Small intestine (tissue), 7 donors: ENCODE measurements at regions not wholly inside any gene's neighbourhood (a gene's known extent, or its start where the extent isn't known, plus 50 kb on each side); places are given as distances from the start of the nearest gene placed in this dataset.
A peak's percentile ranks its signal among the peaks of the same experiment; 100 is the strongest.

ENCODE experiments used
- DNase-seq, 2 donors: peaks; one replicate each; pipeline versions ENCODE4 v3.0.0 to v3.0.0-alpha.2; 2013
- FAIRE-seq: peaks from 2 replicates; lab custom pipeline; 2012; peaks lifted over from hg19 to GRCh38; lab: Jason Lieb, UNC
- H3K27ac ChIP-seq, 3 donors: one replicate each; pipeline ENCODE4 v1.5.1; 2013; ENCODE audit warnings: low read length in 2 of 3, mild to moderate bottlenecking in 2 of 3, control low read depth in 1 of 3, inconsistent platforms in 1 of 3, low read depth in 1 of 3, moderate library complexity in 1 of 3
- H3K27me3 ChIP-seq, 3 donors: one replicate each; pipeline ENCODE4 v1.6.1; 2013; ENCODE audit warnings: low read length in 3 of 3, inconsistent platforms in 1 of 3; ENCODE audit not compliant: control insufficient read depth in 3 of 3, insufficient read depth in 3 of 3
- H3K36me3 ChIP-seq, 3 donors: one replicate each; pipeline ENCODE4 v1.6.1; 2013; ENCODE audit warnings: low read length in 3 of 3, inconsistent platforms in 1 of 3, low read depth in 1 of 3, mild to moderate bottlenecking in 1 of 3, moderate library complexity in 1 of 3; ENCODE audit not compliant: control insufficient read depth in 3 of 3, insufficient read depth in 2 of 3
- H3K4me1 ChIP-seq, 3 donors: one replicate each; pipeline ENCODE4 v1.6.1; 2013; ENCODE audit warnings: low read length in 2 of 3, inconsistent platforms in 1 of 3, low read depth in 1 of 3, mild to moderate bottlenecking in 1 of 3, moderate library complexity in 1 of 3; ENCODE audit not compliant: control insufficient read depth in 3 of 3, insufficient read depth in 2 of 3
- H3K4me3 ChIP-seq, 3 donors: one replicate each; pipeline ENCODE4 v1.5.1; 2013; ENCODE audit warnings: low read length in 3 of 3, control low read depth in 1 of 3, inconsistent platforms in 1 of 3, low read depth in 1 of 3, mild to moderate bottlenecking in 1 of 3, moderate library complexity in 1 of 3
- H3K9me3 ChIP-seq, 2 donors: one replicate each; pipeline ENCODE4 v1.6.1; 2013; ENCODE audit warnings: low read depth in 1 of 2, low read length in 1 of 2; ENCODE audit not compliant: control insufficient read depth in 2 of 2, insufficient read depth in 1 of 2
- WGBS, 3 donors: extraction: QIAGEN DNeasy Blood & Tissue Kit; methylation state at CpG; one replicate each; pipeline ENCODE4 v1.1.7; 2013; 5-methylcytosine and 5-hydroxymethylcytosine counted together
- donor health status: healthy with polysubstance abuse.
- donor health status: control.
- donor health status: control.
- donor health status: Bipolar disorder and iron deficiency.
- donor health status: healthy.

- no peak overlapping the region for H3K27ac ChIP-seq
- DNase-seq (no peak), FAIRE-seq (no peak)
- peaks cover 0 to 7% (median 0%) of the 10 kb centered on the region in 3 donors for H3K4me1 ChIP-seq
- peak overlapping the region in 1 of 3 donors; percentile 35 for H3K4me3 ChIP-seq
- H3K9me3 ChIP-seq: no peaks in the 10 kb centered on the region
- peaks cover 0 to 20% (median 12%) of the 10 kb centered on the region in 3 donors for H3K27me3 ChIP-seq
- WGBS, 3 donors: 5 to 7% (median 7%) methylated on average over 9 to 23 of the region's 23 CpGs
- H3K36me3 ChIP-seq: no peaks in the 10 kb centered on the region
Observed at GRCh38 chr1:10888291-10888690, 91.8 kb upstream of the CASZ1 start.

DNA sequence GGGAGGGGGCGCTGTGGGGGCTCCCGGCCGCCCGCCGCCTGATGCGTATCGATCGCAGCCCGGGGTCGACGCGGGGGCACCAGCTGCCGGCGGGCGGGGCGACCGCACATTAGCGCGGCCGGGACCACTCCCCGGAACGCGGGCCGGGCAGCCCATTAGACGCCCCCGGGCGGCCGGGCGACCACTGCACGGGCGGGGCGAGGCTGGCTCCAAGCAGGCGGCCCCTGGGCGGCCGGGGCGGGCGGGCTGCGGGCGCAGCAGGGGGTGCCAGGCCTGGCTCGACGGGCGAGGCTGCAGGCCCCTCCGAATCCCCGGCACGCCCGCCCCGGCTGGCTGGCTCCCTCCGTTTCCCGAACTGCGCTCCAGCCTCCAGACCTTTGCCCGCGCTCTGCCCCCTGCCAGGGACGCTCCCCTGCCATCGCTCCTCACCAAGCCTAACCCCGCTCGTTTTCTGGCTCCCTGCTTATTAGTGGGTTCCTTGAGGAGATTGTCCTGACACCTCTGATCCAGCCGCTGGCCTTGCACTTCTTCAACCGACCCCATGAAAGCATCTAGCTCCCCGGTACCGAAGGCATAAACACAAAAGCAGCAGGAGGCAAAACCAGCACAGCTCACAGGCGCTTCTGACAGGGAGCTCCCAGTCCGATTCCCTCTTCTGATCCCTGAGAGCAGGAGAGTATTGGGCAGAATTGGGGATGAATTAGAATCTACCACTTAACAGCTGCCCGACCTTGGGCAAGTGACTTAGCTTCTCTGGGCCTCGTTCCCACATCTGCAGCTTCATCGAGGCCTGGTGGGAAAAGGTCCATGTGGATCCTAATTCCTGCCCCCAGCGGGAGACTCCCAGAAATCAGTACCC lies 92.6 kb upstream of the CASZ1 start:
- H3K4me3 ChIP-seq: peak overlapping the region in 1 of 3 donors; percentile 35
- no peak for FAIRE-seq
- WGBS, 3 donors: 18 to 37% (median 23%) methylated on average over 20 to 66 of the region's 66 CpGs

GRCh38 chr1:10889650-10890353 lies 93.4 kb upstream of the CASZ1 start:
- no peak for FAIRE-seq
- no peak overlapping the region for H3K4me3 ChIP-seq
- no peaks in the 10 kb centered on the region for H3K36me3 ChIP-seq
- no peaks in the 10 kb centered on the region for H3K9me3 ChIP-seq
- H3K27me3 ChIP-seq: peaks cover 0 to 20% (median 12%) of the 10 kb centered on the region in 3 donors
- no peak for DNase-seq
- no peak overlapping the region for H3K27ac ChIP-seq
- 65 to 81% (median 76%) methylated on average over 18 to 20 of the region's 20 CpGs for WGBS, 3 donors
- H3K4me1 ChIP-seq: peaks cover 0 to 7% (median 0%) of the 10 kb centered on the region in 3 donors

More for the DNA sequence above, 92.6 kb upstream of the CASZ1 start:
- no peaks in the 10 kb centered on the region for H3K9me3 ChIP-seq
- H3K4me1 ChIP-seq: peaks cover 0 to 7% (median 0%) of the 10 kb centered on the region in 3 donors
- H3K36me3 ChIP-seq: no peaks in the 10 kb centered on the region
- H3K27ac ChIP-seq: no peak overlapping the region
- peak in 1 of 2 donors; percentile 45 for DNase-seq
- H3K27me3 ChIP-seq: peaks cover 0 to 20% (median 12%) of the 10 kb centered on the region in 3 donors

DNA sequence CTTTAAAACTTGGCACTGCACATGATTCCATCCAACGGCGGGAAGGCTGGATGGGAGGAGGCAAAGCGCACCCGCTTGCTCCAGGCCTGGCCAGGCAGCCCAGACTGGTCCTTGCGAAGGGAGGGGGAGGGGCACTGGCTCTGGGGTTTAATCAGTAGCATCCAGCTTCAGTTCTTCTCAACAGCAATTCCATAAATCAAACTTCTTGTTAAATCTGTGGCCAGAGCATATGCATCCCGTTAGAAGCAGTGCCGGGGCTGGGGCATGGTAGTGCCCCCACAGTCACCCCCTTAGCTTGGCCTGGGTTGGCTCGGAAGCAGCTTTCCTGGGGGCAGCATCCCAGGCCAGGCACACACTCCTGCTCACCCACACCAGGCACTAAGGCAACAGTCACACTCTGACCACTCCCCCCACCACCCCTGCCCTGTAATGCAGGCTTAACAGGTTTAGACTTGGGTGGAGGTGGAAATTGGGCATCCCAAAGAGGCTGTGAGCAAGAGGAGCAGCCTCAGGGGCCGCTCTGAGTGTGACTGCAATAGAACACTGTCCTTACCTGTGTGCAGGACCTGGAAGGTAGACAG lies 94.1 kb upstream of the CASZ1 start:
- H3K4me3 ChIP-seq: no peak overlapping the region
- H3K27me3 ChIP-seq: peaks cover 0 to 20% (median 12%) of the 10 kb centered on the region in 3 donors
- no peaks in the 10 kb centered on the region for H3K9me3 ChIP-seq
- FAIRE-seq (no peak), DNase-seq (no peak)
- WGBS, 3 donors: 47 to 70% (median 67%) methylated on average over 9 of the region's 9 CpGs
- no peak overlapping the region for H3K27ac ChIP-seq
- H3K36me3 ChIP-seq: no peaks in the 10 kb centered on the region
- peaks cover 0 to 7% (median 0%) of the 10 kb centered on the region in 3 donors for H3K4me1 ChIP-seq

DNA sequence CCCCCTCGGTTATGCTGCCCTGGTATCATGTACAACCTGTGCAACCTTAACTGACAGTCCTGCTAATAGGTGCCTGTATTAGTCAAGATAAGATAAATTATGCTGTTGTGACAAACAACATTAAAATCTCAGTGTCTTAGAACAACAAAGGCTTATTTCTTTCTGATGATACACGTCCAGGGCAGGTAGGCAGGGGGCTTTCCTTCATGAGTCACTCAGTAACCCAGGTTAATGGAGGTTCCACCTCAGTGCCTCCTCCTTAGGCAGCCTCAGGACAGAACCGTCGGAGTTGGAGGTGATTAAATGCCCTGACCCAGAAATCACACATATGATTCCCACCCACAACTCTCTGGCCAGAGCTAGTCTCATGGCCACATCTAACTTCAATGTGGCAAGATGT lies 94.6 kb upstream of the CASZ1 start:
- H3K9me3 ChIP-seq: no peaks in the 10 kb centered on the region
- DNase-seq (no peak), FAIRE-seq (no peak)
- 17 to 54% (median 29%) methylated on average over 4 of the region's 4 CpGs for WGBS, 3 donors
- H3K36me3 ChIP-seq: no peaks in the 10 kb centered on the region
- peaks cover 0 to 20% (median 12%) of the 10 kb centered on the region in 3 donors for H3K27me3 ChIP-seq
- peaks cover 0 to 7% (median 0%) of the 10 kb centered on the region in 3 donors for H3K4me1 ChIP-seq
- H3K4me3 ChIP-seq: no peak overlapping the region
- H3K27ac ChIP-seq: no peak overlapping the region

DNA sequence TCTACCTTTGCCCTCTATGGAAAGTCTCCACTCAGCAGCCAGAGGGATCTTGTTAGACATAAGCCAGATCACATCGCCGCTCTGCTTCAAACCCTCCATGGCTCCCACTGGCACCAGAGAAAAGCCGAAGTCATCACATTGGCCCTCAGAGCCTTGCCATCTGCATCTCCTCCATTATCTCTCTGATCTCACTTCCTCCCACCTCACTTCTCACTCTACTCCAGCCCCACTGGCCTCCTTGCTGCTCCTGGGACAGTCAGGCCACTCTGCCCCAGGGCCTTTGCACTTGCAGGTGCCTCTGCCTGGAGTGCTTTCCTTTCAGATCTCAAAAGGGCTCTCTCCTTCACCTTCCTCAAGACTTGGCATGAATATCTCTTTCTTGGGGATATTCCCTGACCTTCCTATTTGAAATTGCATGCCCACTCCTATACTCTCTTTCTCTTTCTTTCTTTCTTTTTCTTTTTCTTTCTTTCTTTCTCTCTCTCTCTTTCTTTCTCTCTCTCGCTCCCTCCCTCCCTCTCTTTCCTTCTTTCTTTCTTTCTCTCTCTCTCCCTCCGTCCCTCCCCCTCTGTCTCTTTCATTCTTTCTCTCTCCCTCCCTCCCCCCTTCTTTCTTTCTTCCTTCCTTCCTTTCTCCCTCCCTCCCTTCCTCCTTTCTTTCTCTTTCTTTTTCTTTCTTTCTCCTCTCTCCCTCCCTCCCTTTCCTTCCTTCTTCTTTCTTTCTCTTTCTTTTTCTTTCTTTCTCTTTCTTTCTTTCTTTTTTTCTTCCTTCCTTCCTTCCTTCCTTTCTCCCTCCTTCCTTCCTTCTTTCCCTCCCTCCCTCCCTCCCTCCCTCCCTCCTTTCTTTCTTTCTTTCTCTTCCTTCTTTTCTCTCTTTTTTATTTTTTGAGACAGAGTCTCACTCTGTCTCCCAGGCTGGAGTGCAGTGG lies 96.0 kb upstream of the CASZ1 start:
- Histone ChIP-seq H3K36me3 (no peaks in the 10 kb centered on the region), H3K9me3 (no peaks in the 10 kb centered on the region), H3K4me1 (peaks cover 0 to 7% (median 0%) of the 10 kb centered on the region in 3 donors), H3K4me3 (no peak overlapping the region), H3K27me3 (peaks cover 0 to 16% (median 12%) of the 10 kb centered on the region in 3 donors), H3K27ac (no peak overlapping the region)
- 87 to 95% (median 92%) methylated on average over 5 of the region's 5 CpGs for WGBS, 3 donors
- DNase-seq: no peak
- FAIRE-seq: no peak

GRCh38 chr1:10895621-10896020 lies 99.2 kb upstream of the CASZ1 start:
- H3K27me3 ChIP-seq: peaks cover 0 to under 1% (median 0%) of the 10 kb centered on the region in 3 donors
- H3K4me3 ChIP-seq: no peak overlapping the region
- H3K27ac ChIP-seq: no peak overlapping the region
- no peaks in the 10 kb centered on the region for H3K36me3 ChIP-seq
- no peaks in the 10 kb centered on the region for H3K9me3 ChIP-seq
- FAIRE-seq (no peak), DNase-seq (peak; percentile 53 to 81)
- H3K4me1 ChIP-seq: peaks cover 0 to 15% (median 0%) of the 10 kb centered on the region in 3 donors
- 17 to 68% (median 37%) methylated on average over 6 to 7 of the region's 7 CpGs for WGBS, 3 donors
